SK-N-SH (cell line): ENCODE measurements at regions not wholly inside any gene's neighbourhood (a gene's known extent, or its start where the extent isn't known, plus 50 kb on each side); places are given as distances from the start of the nearest gene placed in this dataset.

Source experiments
- EP300 ChIP-seq, 2 experiments: IDR thresholded peaks; 2 replicates each; pipeline versions ENCODE4 v1.4.0 to v1.6.1; 2012; ENCODE audit warnings: borderline replicate concordance in 1 of 2, low read depth in 1 of 2, low read length in 1 of 2
- FOXJ3 ChIP-seq: sonication (generic); formaldehyde crosslinking; IDR thresholded peaks from 2 replicates; pipeline ENCODE4 v1.5.1; 2020; ENCODE audit warnings: mild to moderate bottlenecking, missing genetic modification reagents
- FOXM1 ChIP-seq: IDR thresholded peaks from 2 replicates; pipeline ENCODE4 v1.4.0; 2012; ENCODE audit warnings: low read depth, mild to moderate bottlenecking
- GATA2 ChIP-seq: sonication (generic); formaldehyde crosslinking; IDR thresholded peaks from 2 replicates; pipeline ENCODE4 v1.5.0; 2020; ENCODE audit warnings: mild to moderate bottlenecking, missing genetic modification reagents
- TF ChIP-seq, protein P1 (sequence below): fragments of 150-350 bp; IDR thresholded peaks from 2 replicates; pipeline ENCODE4 v1.6.1; 2016; ENCODE audit warnings: mild to moderate bottlenecking, low read depth, low read length
- TF ChIP-seq, protein P2 (sequence below): fragments of 200-600 bp; sonication (generic); IDR thresholded peaks from 2 replicates; pipeline ENCODE4 v1.6.1; 2017; ENCODE audit warnings: antibody characterized with exemption, mild to moderate bottlenecking, moderate library complexity
- TF ChIP-seq, protein P3 (sequence below): fragments of 150-350 bp; IDR thresholded peaks from 2 replicates; pipeline ENCODE4 v1.6.1; 2017; ENCODE audit warnings: antibody characterized with exemption, low read length, low read depth, borderline replicate concordance
- TF ChIP-seq, protein P4 (sequence below): IDR thresholded peaks from 2 replicates; pipeline ENCODE4; 2012

DNA sequence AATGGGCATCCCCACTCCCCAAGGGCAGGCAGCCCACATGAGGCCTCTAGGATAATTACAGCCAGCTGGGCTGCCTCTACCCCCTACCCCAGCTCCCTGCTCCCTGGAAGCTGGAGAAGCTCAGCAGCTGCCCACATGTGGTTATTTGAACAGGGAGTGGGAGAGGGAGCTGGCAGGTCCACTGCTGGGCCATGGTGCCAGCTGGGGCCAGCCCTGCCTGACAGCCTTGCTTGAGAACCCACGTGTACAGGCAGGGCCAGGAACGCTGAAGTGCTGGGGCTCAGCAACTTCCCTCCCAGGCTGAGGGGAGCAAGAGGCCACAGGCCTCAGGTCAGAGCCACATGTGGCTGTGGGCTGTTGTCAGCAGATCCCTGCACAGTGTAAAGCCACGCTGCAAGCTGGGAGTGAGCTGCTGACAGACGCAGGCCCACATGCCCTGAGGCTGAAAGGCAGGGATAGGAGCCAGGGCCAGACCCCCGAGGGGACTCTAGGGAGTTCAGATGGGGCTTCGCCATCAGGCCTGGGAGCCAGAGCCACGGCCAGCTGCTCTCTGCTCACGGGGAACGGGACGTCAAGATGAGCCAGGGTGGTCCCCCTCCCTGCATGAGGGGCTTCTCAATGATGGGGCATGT, 129.0 kb downstream of the SYF2 start:
- TF ChIP-seq, protein P1, sequence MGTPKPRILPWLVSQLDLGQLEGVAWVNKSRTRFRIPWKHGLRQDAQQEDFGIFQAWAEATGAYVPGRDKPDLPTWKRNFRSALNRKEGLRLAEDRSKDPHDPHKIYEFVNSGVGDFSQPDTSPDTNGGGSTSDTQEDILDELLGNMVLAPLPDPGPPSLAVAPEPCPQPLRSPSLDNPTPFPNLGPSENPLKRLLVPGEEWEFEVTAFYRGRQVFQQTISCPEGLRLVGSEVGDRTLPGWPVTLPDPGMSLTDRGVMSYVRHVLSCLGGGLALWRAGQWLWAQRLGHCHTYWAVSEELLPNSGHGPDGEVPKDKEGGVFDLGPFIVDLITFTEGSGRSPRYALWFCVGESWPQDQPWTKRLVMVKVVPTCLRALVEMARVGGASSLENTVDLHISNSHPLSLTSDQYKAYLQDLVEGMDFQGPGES = no peak
- TF ChIP-seq, protein P2, sequence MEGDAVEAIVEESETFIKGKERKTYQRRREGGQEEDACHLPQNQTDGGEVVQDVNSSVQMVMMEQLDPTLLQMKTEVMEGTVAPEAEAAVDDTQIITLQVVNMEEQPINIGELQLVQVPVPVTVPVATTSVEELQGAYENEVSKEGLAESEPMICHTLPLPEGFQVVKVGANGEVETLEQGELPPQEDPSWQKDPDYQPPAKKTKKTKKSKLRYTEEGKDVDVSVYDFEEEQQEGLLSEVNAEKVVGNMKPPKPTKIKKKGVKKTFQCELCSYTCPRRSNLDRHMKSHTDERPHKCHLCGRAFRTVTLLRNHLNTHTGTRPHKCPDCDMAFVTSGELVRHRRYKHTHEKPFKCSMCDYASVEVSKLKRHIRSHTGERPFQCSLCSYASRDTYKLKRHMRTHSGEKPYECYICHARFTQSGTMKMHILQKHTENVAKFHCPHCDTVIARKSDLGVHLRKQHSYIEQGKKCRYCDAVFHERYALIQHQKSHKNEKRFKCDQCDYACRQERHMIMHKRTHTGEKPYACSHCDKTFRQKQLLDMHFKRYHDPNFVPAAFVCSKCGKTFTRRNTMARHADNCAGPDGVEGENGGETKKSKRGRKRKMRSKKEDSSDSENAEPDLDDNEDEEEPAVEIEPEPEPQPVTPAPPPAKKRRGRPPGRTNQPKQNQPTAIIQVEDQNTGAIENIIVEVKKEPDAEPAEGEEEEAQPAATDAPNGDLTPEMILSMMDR = no peak
- TF ChIP-seq, protein P3, sequence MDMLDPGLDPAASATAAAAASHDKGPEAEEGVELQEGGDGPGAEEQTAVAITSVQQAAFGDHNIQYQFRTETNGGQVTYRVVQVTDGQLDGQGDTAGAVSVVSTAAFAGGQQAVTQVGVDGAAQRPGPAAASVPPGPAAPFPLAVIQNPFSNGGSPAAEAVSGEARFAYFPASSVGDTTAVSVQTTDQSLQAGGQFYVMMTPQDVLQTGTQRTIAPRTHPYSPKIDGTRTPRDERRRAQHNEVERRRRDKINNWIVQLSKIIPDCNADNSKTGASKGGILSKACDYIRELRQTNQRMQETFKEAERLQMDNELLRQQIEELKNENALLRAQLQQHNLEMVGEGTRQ = no peak
- no peak for TF ChIP-seq FOXM1
- TF ChIP-seq EP300 (IDR thresholded peaks at IDR 0.05; ENCODE audit: borderline replicate concordance in 1 of 2, low read depth in 1 of 2, low read length in 1 of 2) = no peak
- TF ChIP-seq FOXJ3 (CRISPR knock-in tag) = no peak
- no peak for TF ChIP-seq GATA2
- TF ChIP-seq, protein P4, sequence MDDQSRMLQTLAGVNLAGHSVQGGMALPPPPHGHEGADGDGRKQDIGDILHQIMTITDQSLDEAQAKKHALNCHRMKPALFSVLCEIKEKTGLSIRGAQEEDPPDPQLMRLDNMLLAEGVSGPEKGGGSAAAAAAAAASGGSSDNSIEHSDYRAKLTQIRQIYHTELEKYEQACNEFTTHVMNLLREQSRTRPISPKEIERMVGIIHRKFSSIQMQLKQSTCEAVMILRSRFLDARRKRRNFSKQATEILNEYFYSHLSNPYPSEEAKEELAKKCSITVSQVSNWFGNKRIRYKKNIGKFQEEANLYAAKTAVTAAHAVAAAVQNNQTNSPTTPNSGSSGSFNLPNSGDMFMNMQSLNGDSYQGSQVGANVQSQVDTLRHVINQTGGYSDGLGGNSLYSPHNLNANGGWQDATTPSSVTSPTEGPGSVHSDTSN = no peak
